RWPE1 (cell line): ENCODE measurements at regions not wholly inside any gene's neighbourhood (a gene's known extent, or its start where the extent isn't known, plus 50 kb on each side); places are given as distances from the start of the nearest gene placed in this dataset.
A peak's percentile ranks its signal among the peaks of the same experiment; 100 is the strongest.

Source experiments
- CTCF ChIA-PET: fragments of 350-600 bp; sonication (Branson Sonifier 250); formaldehyde crosslinking; extraction: SDS; loops from one replicate; lab custom pipeline; 2021; lab: Yijun Ruan, JAX
- POLR2A ChIA-PET: fragments of 400-600 bp; formaldehyde crosslinking; extraction: SDS; loops from one replicate; lab custom pipeline; 2020; ENCODE audit warnings: antibody characterized with exemption; ENCODE audit not compliant: low non-redundant PET; lab: Yijun Ruan, JAX
- DNase-seq: peaks from one replicate; pipeline ENCODE4 v3.0.0; 2012; ENCODE audit warnings: low spot score
- H3K27ac ChIP-seq: fragments of 450-650 bp; 2 replicates; pipeline ENCODE4 v1.5.1; 2017
- CTCF ChIP-seq: fragments of 450-650 bp; conservative IDR thresholded peaks from 2 replicates; pipeline ENCODE4 v1.5.1; 2017; ENCODE audit warnings: low read depth, mild to moderate bottlenecking

GRCh38 chr14:56463271-56463890, 116.2 kb upstream of the TMEM260 start:
- DNase-seq, result no peak
- ChIA-PET CTCF (interaction anchor here (0.5 kb wide), 1 partner anchor 21 kb away, joined by 3 read pairs; no protein-coding TSS in a partner anchor), POLR2A (no interaction called here)
- no peak overlapping the region for H3K27ac ChIP-seq
- no peak for TF ChIP-seq CTCF

DNA sequence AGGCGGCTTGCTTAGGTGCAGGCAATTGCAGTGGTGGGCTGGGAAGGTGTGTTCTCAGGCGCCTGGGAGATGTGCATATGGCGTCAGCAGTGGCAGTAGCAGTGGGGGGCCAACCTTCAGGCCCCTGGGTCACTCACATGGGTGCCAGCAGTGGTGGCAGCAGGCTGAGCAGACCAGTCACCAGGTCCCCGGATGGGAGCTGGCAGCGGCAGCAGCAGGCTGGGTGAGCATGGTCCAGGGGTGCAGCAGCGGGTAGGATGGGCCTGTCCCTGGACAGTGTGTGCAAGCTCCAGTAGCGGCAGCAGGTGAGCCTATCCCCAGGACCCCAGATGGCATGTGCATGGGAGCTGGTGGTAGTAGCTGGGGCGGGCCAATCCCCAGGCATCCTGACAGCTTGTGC, 108.5 kb upstream of the TMEM260 start:
- DNase-seq, result no peak
- H3K27ac ChIP-seq, result no peak overlapping the region
- POLR2A ChIA-PET, result no interaction called here
- TF ChIP-seq CTCF, result no peak
- CTCF ChIA-PET, result interaction anchor here (0.6 kb wide), 1 partner anchor 547 kb away, joined by 3 read pairs; no protein-coding TSS in a partner anchor

DNA sequence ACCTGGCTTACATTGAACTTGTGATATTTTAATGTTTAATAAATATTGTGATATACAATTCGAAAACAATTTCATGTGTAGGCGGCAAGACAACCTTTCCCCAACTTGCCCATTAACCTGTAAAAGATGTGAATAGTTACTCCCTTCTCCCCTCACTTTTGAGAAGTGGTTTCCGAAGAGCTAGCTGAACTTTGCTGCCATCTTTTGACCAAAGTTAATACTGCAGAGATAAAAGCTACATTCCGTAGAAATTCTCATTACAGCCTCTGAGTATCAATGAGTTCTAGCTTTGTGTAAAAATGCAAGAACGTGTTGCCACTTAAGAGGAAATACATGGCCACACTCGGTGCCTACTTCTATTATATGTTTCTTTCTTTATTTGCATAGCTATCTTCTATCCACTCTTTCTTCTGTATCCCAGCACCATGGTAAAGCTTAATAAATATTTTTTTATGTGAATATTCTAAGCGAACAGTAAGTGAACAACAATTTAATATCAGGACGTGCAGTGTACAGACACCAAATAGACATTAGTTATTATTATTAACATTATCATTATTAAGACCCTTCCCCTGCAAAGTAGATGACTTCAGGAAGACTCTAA, 105.1 kb upstream of the TMEM260 start:
- POLR2A ChIA-PET, result no interaction called here
- peak; percentile 34 for DNase-seq
- no peak overlapping the region for H3K27ac ChIP-seq
- CTCF ChIA-PET, result interaction anchor here (0.5 to 1.1 kb wide), 17 partner anchors 9 to 1428 kb away, joined by 3 to 10 read pairs (median 3); no protein-coding TSS in a partner anchor
- peak; percentile 88 for TF ChIP-seq CTCF

DNA sequence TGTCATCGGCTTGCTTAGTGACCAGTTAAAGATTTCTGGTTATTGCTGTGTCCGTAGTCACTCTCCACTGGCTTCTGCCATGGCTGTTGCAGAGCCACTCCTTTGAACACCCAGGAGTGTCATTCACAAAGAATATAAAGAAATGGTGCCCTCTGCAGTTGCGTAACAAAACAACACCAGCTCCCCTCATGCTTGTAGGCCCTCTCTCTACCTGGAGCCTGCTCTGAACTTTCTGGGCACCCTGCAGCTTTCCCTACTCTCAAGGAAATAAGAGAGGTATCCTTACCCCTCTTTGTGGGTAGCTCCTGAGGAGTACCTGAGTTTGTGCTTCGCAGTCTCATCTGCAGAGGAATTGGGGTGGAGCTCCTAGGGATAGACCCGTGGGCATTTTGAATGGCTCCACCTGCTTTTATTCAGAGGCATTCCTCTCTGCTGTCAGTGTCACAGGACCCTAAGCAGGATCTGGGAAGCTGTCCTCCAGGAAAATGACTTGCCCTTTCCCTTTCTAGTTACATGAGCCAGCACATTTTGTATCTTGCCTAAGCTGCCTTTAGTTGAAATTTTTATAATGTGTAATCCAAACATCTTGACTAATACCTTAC, 97.2 kb upstream of the TMEM260 start:
- no peak for DNase-seq
- no peak for TF ChIP-seq CTCF
- POLR2A ChIA-PET, result no interaction called here
- CTCF ChIA-PET, result interaction anchor here (0.7 to 1.1 kb wide), 3 partner anchors 9 to 109 kb away, joined by 3 read pairs; no protein-coding TSS in a partner anchor
- no peak overlapping the region for H3K27ac ChIP-seq

DNA sequence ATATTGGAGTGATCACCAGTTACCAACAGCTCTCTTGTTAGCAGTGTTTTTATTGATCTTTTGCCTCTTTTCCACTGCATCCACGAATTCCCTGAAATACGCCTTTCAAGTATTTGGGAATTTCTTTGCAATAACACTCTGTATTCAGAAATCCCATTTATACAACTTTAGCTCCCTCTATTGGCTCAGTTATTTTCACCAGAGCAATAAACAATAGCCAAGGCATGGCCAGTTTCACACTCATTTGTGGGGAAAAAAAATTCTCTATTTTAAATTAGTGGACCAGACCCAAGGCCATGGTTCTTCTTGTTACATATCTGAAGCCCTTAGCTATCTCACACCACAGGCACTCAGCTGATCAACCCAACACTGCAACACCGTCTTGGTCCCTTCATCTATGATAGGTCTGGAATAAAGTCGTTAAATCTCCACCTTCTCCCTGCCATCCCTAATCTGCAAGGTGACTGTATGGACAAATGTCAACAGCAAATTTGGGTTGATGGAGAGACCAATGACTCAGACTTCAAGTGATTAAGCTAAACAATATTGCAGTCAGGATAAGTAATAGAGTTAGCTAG, 92.4 kb upstream of the TMEM260 start:
- H3K27ac ChIP-seq, result no peak overlapping the region
- no peak for DNase-seq
- TF ChIP-seq CTCF, result peak; percentile 49
- ChIA-PET CTCF (interaction anchor here (0.6 to 1.0 kb wide), 4 partner anchors 32 to 1049 kb away, joined by 3 to 5 read pairs (median 3); no protein-coding TSS in a partner anchor), POLR2A (no interaction called here)

DNA sequence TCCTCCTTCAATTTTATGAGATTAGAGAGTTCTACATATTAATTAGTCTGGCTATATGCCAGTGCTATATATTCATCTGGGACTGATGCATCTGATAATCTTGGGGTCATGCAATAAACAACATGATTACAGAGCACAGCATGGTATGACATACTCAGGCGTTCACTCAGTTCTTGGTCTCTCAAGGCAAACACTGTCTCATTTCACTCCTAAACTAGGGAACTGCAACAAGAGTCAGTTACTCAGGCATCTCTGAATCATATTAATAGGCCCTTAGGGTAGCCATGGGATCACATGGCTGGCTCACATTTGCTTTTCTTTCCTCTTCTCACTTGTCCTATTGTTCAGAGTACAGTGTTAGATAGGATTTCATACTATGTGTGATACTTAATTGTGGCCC, 91.8 kb upstream of the TMEM260 start:
- POLR2A ChIA-PET, result no interaction called here
- no peak overlapping the region for H3K27ac ChIP-seq
- DNase-seq, result peak; percentile 13
- TF ChIP-seq CTCF, result no peak
- CTCF ChIA-PET, result interaction anchor here (0.6 kb wide), 1 partner anchor 695 kb away, joined by 3 read pairs; no protein-coding TSS in a partner anchor
